Small intestine (tissue), 7 donors: ENCODE measurements at regions not wholly inside any gene's neighbourhood (a gene's known extent, or its start where the extent isn't known, plus 50 kb on each side); places are given as distances from the start of the nearest gene placed in this dataset.

Experiments used
- DNase-seq, 2 donors: peaks; one replicate each; pipeline versions ENCODE4 v3.0.0 to v3.0.0-alpha.2; 2013
- FAIRE-seq: peaks from 2 replicates; lab custom pipeline; 2012; peaks lifted over from hg19 to GRCh38; lab: Jason Lieb, UNC
- H3K27ac ChIP-seq, 3 donors: one replicate each; pipeline ENCODE4 v1.5.1; 2013; ENCODE audit warnings: low read length in 2 of 3, mild to moderate bottlenecking in 2 of 3, control low read depth in 1 of 3, inconsistent platforms in 1 of 3, low read depth in 1 of 3, moderate library complexity in 1 of 3
- H3K27me3 ChIP-seq, 3 donors: one replicate each; pipeline ENCODE4 v1.6.1; 2013; ENCODE audit warnings: low read length in 3 of 3, inconsistent platforms in 1 of 3; ENCODE audit not compliant: control insufficient read depth in 3 of 3, insufficient read depth in 3 of 3
- H3K36me3 ChIP-seq, 3 donors: one replicate each; pipeline ENCODE4 v1.6.1; 2013; ENCODE audit warnings: low read length in 3 of 3, inconsistent platforms in 1 of 3, low read depth in 1 of 3, mild to moderate bottlenecking in 1 of 3, moderate library complexity in 1 of 3; ENCODE audit not compliant: control insufficient read depth in 3 of 3, insufficient read depth in 2 of 3
- H3K4me1 ChIP-seq, 3 donors: one replicate each; pipeline ENCODE4 v1.6.1; 2013; ENCODE audit warnings: low read length in 2 of 3, inconsistent platforms in 1 of 3, low read depth in 1 of 3, mild to moderate bottlenecking in 1 of 3, moderate library complexity in 1 of 3; ENCODE audit not compliant: control insufficient read depth in 3 of 3, insufficient read depth in 2 of 3
- H3K4me3 ChIP-seq, 3 donors: one replicate each; pipeline ENCODE4 v1.5.1; 2013; ENCODE audit warnings: low read length in 3 of 3, control low read depth in 1 of 3, inconsistent platforms in 1 of 3, low read depth in 1 of 3, mild to moderate bottlenecking in 1 of 3, moderate library complexity in 1 of 3
- H3K9me3 ChIP-seq, 2 donors: one replicate each; pipeline ENCODE4 v1.6.1; 2013; ENCODE audit warnings: low read depth in 1 of 2, low read length in 1 of 2; ENCODE audit not compliant: control insufficient read depth in 2 of 2, insufficient read depth in 1 of 2
- WGBS, 3 donors: extraction: QIAGEN DNeasy Blood & Tissue Kit; methylation state at CpG; one replicate each; pipeline ENCODE4 v1.1.7; 2013; 5-methylcytosine and 5-hydroxymethylcytosine counted together
- donor health status: healthy with polysubstance abuse.
- donor health status: control.
- donor health status: control.
- donor health status: Bipolar disorder and iron deficiency.
- donor health status: healthy.

DNA sequence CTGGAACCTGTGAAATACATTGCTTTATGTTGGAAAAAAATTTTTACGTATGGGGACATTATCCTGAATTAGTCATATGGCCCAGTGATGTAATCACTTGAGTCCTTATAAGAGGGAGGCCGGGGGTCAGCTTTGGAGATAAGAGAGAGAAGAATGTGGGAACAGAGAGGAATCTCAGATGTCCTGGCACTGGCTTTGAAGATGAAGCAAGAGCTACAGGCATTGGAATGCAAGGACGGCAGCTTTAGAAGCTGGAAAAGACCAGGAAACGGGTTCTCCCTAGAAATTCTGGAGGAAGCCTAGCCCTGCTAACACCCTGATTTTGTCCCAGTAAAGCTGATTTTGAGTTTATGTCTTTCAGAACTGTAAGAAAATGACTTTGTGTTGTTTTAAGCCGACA, 1129.9 kb upstream of the GYPC start:
- no peak overlapping the region for H3K27ac ChIP-seq
- DNase-seq (no peak), FAIRE-seq (no peak)
- H3K4me1 ChIP-seq: no peaks in the 10 kb centered on the region
- no peaks in the 10 kb centered on the region for H3K36me3 ChIP-seq
- 57 to 70% (median 65%) methylated on average over 5 of the region's 5 CpGs for WGBS, 3 donors
- no peaks in the 10 kb centered on the region for H3K27me3 ChIP-seq
- H3K4me3 ChIP-seq: no peak overlapping the region
- H3K9me3 ChIP-seq: no peaks in the 10 kb centered on the region

DNA sequence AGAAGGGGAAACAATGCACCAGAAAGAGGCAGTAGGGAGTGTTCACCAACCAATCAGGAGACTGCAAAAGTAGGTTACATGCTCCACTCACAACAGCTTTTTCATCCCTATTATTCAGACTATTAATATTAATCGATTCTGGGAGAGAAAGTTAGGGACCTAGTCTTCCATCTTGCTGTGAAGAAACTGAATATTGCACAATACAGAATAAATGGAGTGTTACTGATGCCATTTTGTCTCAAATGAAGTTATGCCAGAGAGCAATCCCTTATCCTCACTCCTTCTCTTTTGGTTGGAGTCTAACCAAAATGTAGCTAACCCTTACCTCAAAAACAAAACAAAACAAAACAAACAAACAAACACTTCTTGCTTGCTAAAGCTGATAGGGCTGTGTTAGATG, 1120.9 kb upstream of the GYPC start:
- Histone ChIP-seq H3K36me3 (no peaks in the 10 kb centered on the region), H3K27ac (no peak overlapping the region), H3K4me1 (no peaks in the 10 kb centered on the region), H3K9me3 (no peaks in the 10 kb centered on the region), H3K4me3 (no peak overlapping the region), H3K27me3 (no peaks in the 10 kb centered on the region)
- no peak for FAIRE-seq
- no peak for DNase-seq
- 48 to 61% (median 50%) methylated on average over 1 of the region's 1 CpG for WGBS, 3 donors

DNA sequence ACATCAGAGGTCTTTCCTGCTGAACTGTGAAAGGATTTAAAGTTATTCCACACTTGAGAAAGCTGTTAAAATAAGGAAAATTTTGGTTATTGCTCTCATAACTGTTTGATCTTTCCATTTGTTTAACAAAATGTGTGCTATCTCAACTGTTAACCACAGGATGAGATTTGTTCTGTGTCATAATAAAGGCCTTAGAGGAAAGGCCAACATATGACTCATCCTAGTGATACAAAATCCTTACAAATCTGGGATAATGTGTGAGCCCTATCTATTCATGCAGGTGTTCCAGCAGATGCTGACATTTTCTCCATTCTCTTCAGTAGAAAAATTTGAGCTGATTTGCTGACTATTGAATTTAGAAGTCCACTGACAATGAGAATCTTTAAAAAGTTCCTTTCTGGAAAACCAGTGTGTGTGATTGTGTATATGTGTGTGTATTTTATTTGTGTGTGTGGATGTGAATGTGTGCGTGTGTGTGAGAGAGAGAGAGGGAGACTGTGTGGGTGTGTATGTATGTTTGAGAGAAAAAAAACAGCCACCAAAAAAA, 1111.9 kb upstream of the GYPC start:
- Histone ChIP-seq H3K27ac (no peak overlapping the region), H3K9me3 (no peaks in the 10 kb centered on the region), H3K27me3 (no peaks in the 10 kb centered on the region), H3K4me1 (no peaks in the 10 kb centered on the region), H3K36me3 (no peaks in the 10 kb centered on the region), H3K4me3 (no peak overlapping the region)
- 57 to 77% (median 77%) methylated on average over 1 of the region's 1 CpG for WGBS, 3 donors
- no peak for FAIRE-seq
- no peak for DNase-seq

DNA sequence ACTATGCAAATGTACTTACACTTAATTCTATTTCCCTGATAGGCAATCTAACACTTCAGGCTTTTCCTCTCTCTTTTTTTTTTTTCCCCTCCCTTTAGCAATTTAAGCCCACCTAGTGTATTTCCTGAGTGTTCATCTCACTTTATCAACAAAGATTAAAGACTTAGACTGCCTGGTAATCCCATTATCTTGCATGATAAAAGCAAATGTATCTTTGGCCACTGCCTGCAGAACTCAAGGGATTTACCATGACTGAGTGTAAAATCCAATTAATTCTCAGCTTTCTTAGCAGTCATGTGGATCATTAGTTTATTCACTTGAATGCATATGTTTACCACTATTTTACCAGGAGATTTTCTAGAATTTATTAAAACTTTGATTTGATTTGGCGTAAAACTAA, 1102.2 kb upstream of the GYPC start:
- DNase-seq (no peak), FAIRE-seq (no peak)
- no peak overlapping the region for H3K27ac ChIP-seq
- WGBS, 3 donors: 85 to 98% (median 86%) methylated on average over 1 of the region's 1 CpG
- no peak overlapping the region for H3K4me3 ChIP-seq
- no peaks in the 10 kb centered on the region for H3K36me3 ChIP-seq
- no peaks in the 10 kb centered on the region for H3K27me3 ChIP-seq
- no peaks in the 10 kb centered on the region for H3K4me1 ChIP-seq
- H3K9me3 ChIP-seq: no peaks in the 10 kb centered on the region

DNA sequence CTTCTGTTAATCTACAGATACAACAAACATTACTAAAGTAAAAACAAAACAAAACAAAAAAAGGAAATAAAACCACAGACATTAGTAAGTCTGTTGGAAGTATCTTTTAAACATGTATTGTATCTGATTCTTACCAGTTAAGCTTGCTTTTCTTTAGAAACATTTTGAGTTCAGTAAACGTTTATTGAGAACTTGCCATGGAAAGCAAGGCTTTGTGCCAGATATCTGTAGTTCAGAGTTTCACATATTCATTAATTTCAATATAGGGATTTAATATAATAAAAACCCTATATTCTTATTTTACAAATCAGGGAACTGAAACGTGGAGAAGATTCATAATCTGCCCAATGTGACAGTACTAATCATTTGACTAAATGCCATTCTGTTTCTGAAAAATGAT, 1101.0 kb upstream of the GYPC start:
- no peaks in the 10 kb centered on the region for H3K4me1 ChIP-seq
- DNase-seq: no peak
- no peaks in the 10 kb centered on the region for H3K9me3 ChIP-seq
- H3K27me3 ChIP-seq: no peaks in the 10 kb centered on the region
- no peaks in the 10 kb centered on the region for H3K36me3 ChIP-seq
- 52 to 60% (median 55%) methylated on average over 2 of the region's 2 CpGs for WGBS, 3 donors
- no peak overlapping the region for H3K27ac ChIP-seq
- no peak overlapping the region for H3K4me3 ChIP-seq
- FAIRE-seq: no peak

DNA sequence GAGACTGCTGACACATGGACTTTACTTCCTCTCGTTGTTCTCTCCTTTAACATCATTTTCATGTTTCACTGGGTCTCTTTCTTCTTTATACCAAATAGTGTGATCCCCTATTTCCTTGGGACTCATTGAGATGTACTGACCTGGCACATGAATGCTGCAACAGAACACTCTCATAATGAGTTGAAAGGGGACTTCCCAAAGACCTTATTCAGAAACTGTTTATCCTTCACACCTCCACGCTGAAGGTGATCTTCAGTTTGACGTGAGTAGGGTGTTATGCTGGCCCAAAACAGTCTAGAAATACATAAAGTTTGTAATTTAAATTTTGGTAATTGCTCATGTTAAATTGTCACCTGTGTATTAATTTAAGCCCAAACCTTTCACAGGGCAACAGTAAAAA, 1096.8 kb upstream of the GYPC start:
- Histone ChIP-seq H3K27ac (no peak overlapping the region), H3K27me3 (no peaks in the 10 kb centered on the region), H3K4me3 (no peak overlapping the region), H3K9me3 (no peaks in the 10 kb centered on the region), H3K36me3 (no peaks in the 10 kb centered on the region), H3K4me1 (no peaks in the 10 kb centered on the region)
- WGBS, 3 donors: 72 to 75% (median 75%) methylated on average over 3 of the region's 3 CpGs
- DNase-seq: no peak
- no peak for FAIRE-seq

DNA sequence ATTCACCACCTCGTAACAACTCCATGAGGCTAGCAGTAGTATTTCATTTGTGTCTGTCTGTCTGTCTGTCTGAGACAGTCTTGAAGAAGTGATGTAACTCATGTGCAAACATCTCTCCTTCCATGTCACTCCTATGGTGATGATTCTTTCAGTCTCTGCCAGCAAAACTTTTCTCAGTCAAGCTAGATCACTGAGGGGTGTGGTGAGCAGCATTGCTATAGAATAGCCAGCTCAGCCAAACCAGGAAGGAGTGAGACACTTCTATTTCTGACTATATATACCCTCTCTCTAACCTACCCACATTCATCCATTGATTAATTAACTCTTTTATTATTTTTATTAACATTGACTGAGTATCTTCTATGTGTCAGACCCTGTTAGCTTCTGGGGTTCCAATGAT, 1095.1 kb upstream of the GYPC start:
- Histone ChIP-seq H3K36me3 (no peaks in the 10 kb centered on the region), H3K9me3 (no peaks in the 10 kb centered on the region), H3K4me1 (no peaks in the 10 kb centered on the region), H3K27me3 (no peaks in the 10 kb centered on the region), H3K4me3 (no peak overlapping the region), H3K27ac (no peak overlapping the region)
- FAIRE-seq: no peak
- peak in 1 of 2 donors; percentile 3 for DNase-seq
- 52 to 78% (median 58%) methylated on average over 1 of the region's 1 CpG for WGBS, 3 donors

DNA sequence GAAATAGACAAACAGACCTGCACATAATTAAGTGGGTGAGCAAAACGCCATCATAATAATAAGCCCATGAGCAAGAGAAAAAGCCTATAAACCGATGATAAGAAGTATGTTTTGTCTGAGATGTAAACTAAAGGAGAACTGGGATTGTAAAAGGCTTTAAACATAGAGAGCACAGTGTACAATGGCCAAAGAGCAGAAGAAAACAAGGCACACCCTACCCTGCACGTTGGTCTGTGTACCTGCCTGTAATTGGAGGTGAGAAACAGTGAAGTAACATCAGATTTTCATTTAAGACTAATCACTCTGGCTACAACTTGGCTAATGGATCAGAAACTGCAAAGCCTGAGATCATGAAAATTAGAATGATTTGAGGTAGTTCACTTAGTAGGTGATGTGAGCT, 1094.7 kb upstream of the GYPC start:
- no peaks in the 10 kb centered on the region for H3K9me3 ChIP-seq
- no peak overlapping the region for H3K27ac ChIP-seq
- no peaks in the 10 kb centered on the region for H3K4me1 ChIP-seq
- DNase-seq (peak in 1 of 2 donors; percentile 9), FAIRE-seq (no peak)
- no peaks in the 10 kb centered on the region for H3K36me3 ChIP-seq
- WGBS, 3 donors: 12 to 51% (median 28%) methylated on average over 3 of the region's 3 CpGs
- H3K27me3 ChIP-seq: no peaks in the 10 kb centered on the region
- H3K4me3 ChIP-seq: no peak overlapping the region

DNA sequence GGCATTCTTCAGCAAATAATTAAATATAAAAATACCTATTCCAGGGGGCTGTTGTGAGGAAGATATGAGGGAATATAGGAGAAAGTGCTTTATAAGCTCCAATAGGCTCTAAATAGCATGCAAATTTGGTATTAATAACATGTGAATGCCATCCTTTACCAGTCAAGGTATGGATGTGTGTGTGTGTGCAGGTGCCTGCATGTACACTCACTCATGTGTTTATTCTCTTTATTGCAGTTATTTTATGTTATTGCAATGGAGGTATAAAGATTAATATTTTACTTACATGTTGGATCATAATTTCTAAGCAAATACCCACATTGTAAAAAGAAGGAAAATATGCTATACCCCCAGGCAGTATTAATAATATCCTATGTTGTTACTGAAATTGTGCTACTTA, 1093.0 kb upstream of the GYPC start:
- no peaks in the 10 kb centered on the region for H3K4me1 ChIP-seq
- no peaks in the 10 kb centered on the region for H3K9me3 ChIP-seq
- no peaks in the 10 kb centered on the region for H3K36me3 ChIP-seq
- no peak overlapping the region for H3K27ac ChIP-seq
- no peak for DNase-seq
- no peak overlapping the region for H3K4me3 ChIP-seq
- no peaks in the 10 kb centered on the region for H3K27me3 ChIP-seq
- FAIRE-seq: no peak
